Mesenteric fat pad (tissue), 1 donor: ENCODE measurements at regions not wholly inside any gene's neighbourhood (a gene's known extent, or its start where the extent isn't known, plus 50 kb on each side); places are given as distances from the start of the nearest gene placed in this dataset.

Source experiments
- DNase-seq: peaks from one replicate; pipeline ENCODE4 v3.0.0-alpha.2; 2020; ENCODE audit warnings: low spot score
- donor health status: DM: yes; HTN: yes; CAD: no.

DNA sequence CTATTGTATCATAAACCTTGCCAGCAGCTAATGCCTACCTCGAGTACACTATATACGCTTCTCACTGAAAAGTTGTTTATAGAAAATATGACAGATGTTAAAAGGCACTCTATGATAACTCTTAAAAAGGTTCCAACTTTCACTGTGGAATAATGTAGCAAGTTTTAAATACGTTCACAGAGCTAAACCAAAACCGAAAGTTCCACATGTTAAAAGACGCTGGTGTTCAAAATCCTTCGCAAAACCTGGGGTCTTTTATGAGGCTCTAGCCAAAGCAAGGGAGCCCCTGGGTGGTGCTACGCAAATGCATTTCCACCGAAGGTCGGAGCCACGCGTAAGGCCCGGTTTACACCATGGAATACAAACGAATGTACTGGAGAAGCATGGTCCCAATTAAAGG lies 103.7 kb upstream of the TENM3 start:
- DNase-seq: no peak

DNA sequence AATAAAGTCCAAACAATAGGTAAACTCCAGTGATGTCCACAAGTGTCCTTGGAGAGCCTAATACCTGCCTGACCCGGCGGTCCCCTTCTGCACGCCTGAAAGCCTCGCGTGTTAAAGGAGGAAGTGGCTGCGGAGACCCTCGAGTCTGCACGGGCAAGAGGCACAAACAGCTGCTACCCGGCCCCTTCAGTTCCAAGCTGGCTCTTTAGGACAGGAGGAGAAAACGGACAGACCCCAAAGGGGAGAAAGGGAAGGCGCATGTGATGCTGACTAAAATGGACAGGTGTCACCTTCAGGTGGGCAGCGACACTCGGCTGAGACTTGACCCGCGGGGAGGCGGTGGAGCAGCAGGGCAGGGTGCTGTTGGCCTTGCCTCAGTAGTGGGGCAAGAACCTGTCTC lies 102.7 kb upstream of the TENM3 start:
- no peak for DNase-seq

DNA sequence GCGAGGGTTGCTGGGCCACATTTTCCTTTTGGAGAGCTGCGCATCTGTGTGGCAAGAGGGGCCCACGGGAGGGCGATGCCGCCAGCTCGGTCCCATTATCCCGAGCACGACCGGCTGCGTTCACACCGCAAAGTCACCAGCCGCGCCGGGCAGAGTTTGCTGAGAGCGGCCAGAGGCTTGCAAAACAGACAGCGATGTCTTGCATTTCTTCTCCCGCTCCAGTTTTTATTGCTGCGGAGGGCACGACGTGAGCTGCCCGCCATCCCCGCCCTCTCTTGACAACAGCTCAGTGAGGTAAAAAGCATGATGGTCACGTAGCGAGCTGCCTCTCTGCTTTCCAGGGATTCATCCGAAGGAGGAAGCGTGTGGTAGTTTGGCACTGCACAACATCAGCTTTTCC lies 102.1 kb upstream of the TENM3 start:
- no peak for DNase-seq

- no peak for DNase-seq
These were observed 100.8 kb upstream of the TENM3 start for GRCh38 chr4:182142176-182143085.

GRCh38 chr4:182143086-182143821 lies 99.9 kb upstream of the TENM3 start:
- DNase-seq: no peak

- DNase-seq: no peak
These were observed 99.2 kb upstream of the TENM3 start for GRCh38 chr4:182143822-182144625.

GRCh38 chr4:182144626-182145333 lies 98.4 kb upstream of the TENM3 start:
- no peak for DNase-seq

DNA sequence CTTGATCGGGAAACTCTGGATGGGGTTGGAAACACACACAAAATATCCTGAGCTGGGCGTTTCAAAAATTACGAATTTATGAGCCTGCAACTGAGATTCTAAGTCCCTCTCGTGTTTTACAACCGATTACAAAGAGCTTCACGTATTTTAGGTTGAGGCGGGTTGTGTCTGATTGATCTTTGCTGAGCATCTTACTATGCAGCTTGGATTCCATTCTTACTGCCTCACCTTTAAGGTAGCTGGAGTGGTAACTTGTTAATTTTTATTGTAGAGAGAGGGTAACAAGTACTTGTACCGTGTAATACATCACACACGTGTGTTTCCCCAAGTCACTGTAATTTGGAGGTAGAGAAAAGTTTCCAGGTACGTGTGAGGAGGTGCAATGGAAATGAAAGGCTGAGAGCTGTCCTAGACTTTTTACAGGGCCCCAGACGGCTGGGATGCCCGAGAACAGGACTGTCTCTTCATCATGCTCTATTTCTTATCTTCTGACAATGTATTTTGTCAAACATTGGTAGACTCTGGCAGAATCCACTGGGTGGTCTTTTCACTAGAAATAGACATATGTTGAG lies 97.8 kb upstream of the TENM3 start:
- DNase-seq: no peak

DNA sequence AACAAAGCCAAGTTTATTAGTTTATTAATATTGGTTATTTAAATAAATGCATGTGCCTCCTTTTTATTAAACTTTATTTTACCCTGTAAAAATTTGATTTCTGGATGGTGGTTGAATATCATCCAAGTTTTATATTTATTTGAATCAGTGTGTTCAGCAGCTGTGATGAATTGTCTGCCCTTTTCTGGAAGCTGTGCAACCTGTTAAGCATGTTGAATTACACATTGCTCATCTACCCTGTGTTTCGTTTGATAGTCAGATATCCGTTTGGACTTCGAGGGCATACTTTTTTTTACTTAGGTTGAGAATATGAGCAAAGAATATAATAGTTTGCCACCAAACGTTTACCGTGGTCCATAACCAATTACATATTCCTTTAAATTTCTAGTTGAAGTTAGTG lies 95.8 kb upstream of the TENM3 start:
- DNase-seq: no peak

DNA sequence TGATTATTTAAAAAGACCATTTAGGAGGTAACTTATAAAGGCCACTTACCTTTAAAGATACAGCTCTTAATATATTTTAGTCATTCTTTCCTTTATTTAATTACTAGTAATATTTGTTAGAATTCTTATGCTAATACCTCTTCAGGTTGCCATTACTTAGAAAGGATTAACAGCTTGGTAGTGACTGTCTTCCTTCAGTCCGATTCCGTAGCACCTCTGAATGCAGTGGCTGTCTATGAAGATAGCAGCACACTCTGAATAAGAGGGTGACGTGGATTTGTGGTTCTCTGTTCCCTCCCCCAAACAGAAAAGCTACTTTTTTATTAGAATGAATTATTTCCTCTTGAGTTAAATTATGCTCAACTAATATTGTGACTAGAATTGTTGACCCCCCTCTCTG lies 92.6 kb upstream of the TENM3 start:
- no peak for DNase-seq

DNA sequence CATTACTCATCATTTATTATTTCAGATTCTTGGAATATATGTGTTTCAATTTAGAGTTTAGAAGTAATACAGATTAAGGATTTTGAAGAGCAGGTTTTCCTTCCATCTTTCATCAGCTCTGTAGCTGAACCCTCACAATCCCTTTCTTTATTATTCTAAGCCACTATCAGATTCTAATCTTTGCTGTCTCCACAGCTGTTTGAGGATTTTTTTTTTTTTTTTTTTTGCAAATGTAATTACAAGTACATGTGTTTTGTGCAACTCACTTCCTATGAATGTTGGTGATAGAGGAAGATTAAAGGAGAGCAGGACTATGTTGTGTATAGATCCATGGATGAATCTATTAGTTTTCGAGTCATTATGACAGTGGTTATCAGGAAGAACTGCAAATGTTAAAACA lies 87.4 kb upstream of the TENM3 start:
- DNase-seq: no peak

GRCh38 chr4:182163180-182163579 lies 80.0 kb upstream of the TENM3 start:
- DNase-seq: no peak

- no peak for DNase-seq
These were observed 73.6 kb upstream of the TENM3 start for GRCh38 chr4:182169572-182169971.

DNA sequence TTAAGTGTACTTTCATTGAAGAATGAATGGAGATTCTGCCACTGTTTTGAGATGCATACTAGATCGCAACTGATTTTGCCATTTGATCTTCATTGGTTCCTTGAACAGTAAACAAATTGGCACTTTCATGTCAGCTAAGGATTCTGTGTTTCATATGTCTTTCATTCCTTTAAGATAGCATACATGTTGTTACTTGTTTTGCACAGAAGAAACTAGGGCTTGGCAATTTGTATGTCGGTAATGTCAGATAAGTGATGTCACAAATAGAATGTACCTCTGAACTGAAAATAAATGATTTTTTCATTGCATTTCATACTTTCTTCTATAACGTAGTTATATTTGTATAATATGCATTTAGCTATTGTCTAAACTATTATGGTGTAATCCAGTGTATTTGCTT lies 73.2 kb upstream of the TENM3 start:
- DNase-seq: no peak

GRCh38 chr4:182170417-182170935 lies 72.7 kb upstream of the TENM3 start:
- no peak for DNase-seq

DNA sequence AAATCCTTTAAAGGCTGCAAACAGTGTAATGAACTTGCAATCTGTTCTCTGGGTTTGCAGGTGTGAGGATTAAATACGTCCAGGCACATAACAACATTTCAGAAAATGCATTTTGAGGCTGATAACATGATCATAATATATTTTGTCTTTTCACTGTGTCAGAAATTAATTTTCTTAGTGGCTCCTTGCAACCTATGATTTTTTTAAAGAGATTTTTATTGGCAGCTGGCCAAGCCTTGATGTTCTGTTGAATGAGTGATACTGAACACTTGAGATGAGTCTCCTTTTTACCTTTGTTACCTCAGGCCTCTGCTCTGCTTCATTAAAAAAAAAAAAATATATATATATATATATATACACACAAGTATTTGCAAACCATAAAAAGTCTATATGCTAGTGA lies 68.2 kb upstream of the TENM3 start:
- no peak for DNase-seq

DNA sequence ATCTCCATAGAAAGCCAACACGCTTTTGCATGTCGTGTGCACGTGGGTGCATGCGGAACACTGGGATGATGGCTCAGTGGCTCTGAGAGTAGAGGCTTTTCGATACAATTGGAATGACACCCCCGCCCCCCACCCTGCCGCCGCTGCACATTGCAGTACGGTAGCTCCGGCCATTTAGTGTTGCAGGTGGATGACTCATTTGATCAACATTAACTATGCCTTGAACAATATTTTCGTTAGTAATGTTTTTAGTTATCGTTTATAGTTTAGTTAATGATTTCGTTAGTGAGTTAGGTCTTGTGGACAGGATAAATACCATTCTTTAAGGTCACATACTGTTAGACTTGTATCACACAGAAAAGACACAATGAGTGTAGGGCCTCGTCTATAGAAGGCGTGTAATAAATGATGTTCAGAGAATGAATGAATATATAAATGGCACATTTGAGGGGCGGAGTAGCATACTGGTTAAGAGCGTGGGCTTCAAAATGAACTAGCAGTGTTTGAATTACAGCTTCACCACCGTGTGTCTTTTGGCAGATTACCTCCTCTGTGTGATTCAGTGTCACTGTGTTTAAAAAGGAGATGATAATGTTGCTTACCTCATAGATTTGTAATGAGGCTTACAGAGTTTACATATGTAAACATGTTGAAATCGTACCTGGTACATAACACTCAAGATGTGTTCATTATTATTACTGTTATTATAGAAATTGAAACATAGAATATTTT lies 67.2 kb upstream of the TENM3 start:
- no peak for DNase-seq

GRCh38 chr4:182177166-182177565 lies 66.0 kb upstream of the TENM3 start:
- DNase-seq: no peak

DNA sequence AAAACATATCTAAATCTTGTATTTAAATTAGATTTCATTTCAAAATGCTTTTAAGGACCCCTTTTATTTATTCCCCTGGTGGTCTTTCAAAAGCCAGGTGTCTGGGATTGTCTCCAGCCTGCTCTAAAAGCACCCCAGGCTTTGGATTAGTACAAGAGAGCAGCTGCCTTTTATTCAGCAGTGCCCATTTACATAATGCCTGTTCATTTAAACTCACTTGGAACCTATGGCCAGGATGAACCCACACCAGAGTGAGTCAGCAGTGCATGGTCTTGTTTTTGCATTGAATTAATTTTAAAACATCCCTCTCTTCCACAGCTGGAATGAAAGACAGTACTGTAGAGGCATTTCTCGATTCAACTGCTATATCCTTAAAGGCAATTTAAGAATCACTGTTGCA lies 64.1 kb upstream of the TENM3 start:
- no peak for DNase-seq

DNA sequence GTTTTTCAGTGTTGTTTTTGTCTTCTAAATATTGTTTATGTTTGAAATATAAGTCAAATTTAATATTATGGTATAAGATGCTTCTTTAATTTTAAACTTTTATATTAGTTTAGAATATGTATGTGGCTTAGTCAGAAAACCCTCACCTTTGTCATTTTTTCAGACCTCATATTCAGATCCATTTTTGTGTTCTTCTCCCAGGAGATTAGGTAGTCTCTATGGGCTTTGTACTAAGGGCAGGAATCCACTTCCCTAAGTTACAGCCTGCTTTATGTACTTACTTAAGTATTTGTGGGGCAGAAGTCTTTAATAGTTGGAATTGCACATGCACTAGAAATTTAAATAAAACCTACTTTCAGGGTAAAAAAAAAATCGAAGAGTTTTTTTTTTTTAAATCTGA lies 63.5 kb upstream of the TENM3 start:
- DNase-seq: no peak
